SJSA1 (cell line): ENCODE measurements at regions not wholly inside any gene's neighbourhood (a gene's known extent, or its start where the extent isn't known, plus 50 kb on each side); places are given as distances from the start of the nearest gene placed in this dataset.
"Not testable (repeated sequence)": the region's sequence is repeated elsewhere in the genome, so short reads cannot be mapped to it uniquely, and the experiment has no call there.

Experiments used
- DNase-seq, 2 experiments: peaks; one replicate each; pipeline ENCODE4 v3.0.0-alpha.2; 2015 to 2020; ENCODE audit warnings: low spot score in 2 of 2, low read depth in 1 of 2
- H3K27ac ChIP-seq: fragments of 250-450 bp; sonication (Bioruptor Pico); 2 replicates; pipeline ENCODE4 v1.5.1; 2020; ENCODE audit warnings: mild to moderate bottlenecking, moderate library complexity
- H3K27me3 ChIP-seq: fragments of 250-450 bp; sonication (Bioruptor Pico); replicated peaks from 2 replicates; pipeline ENCODE4 v1.5.1; 2020; ENCODE audit warnings: mild to moderate bottlenecking, moderate library complexity
- H3K36me3 ChIP-seq: fragments of 250-450 bp; sonication (Bioruptor Pico); 2 replicates; pipeline ENCODE4 v1.5.1; 2020; ENCODE audit warnings: mild to moderate bottlenecking
- H3K4me1 ChIP-seq: fragments of 250-450 bp; sonication (Bioruptor Pico); replicated peaks from 2 replicates; pipeline ENCODE4 v1.6.1; 2021; ENCODE audit warnings: mild to moderate bottlenecking
- H3K4me3 ChIP-seq: fragments of 250-450 bp; sonication (Bioruptor Pico); 2 replicates; pipeline ENCODE4 v1.5.1; 2020; ENCODE audit warnings: mild to moderate bottlenecking
- H3K9me3 ChIP-seq: fragments of 250-450 bp; sonication (Bioruptor Pico); replicated peaks from 2 replicates; pipeline ENCODE4 v1.5.1; 2020; ENCODE audit warnings: mild to moderate bottlenecking

- not testable (repeated sequence) for H3K4me3 ChIP-seq, DNase-seq, H3K4me1 ChIP-seq, H3K27ac ChIP-seq, H3K9me3 ChIP-seq, H3K27me3 ChIP-seq, H3K36me3 ChIP-seq
These were observed 61.7 kb downstream of the DMRTA1 start for GRCh38 chr9:22508354-22508753.

- H3K9me3 ChIP-seq: no peaks in the 10 kb centered on the region
- no peak overlapping the region for H3K27ac ChIP-seq
- H3K36me3 ChIP-seq: no peaks in the 10 kb centered on the region
- H3K27me3 ChIP-seq: no peaks in the 10 kb centered on the region
- no peak for DNase-seq
- H3K4me3 ChIP-seq: no peak overlapping the region
- no peaks in the 10 kb centered on the region for H3K4me1 ChIP-seq
These were observed 62.2 kb downstream of the DMRTA1 start for GRCh38 chr9:22508790-22509189.

- no peaks in the 10 kb centered on the region for H3K9me3 ChIP-seq
These were observed 65.9 kb downstream of the DMRTA1 start for GRCh38 chr9:22512495-22512894.

GRCh38 chr9:22514871-22515270, 68.2 kb downstream of the DMRTA1 start:
- no peak overlapping the region for H3K27ac ChIP-seq
- H3K9me3 ChIP-seq: no peaks in the 10 kb centered on the region
- DNase-seq: no peak
- no peaks in the 10 kb centered on the region for H3K27me3 ChIP-seq
- no peaks in the 10 kb centered on the region for H3K36me3 ChIP-seq
- no peak overlapping the region for H3K4me3 ChIP-seq
- no peaks in the 10 kb centered on the region for H3K4me1 ChIP-seq

More at GRCh38 chr9:22512495-22512894, 65.9 kb downstream of the DMRTA1 start:
- Histone ChIP-seq H3K27ac (no peak overlapping the region), H3K27me3 (no peaks in the 10 kb centered on the region), H3K4me3 (no peak overlapping the region), H3K4me1 (no peaks in the 10 kb centered on the region), H3K36me3 (no peaks in the 10 kb centered on the region)
- DNase-seq: no peak

GRCh38 chr9:22522206-22522740, 75.6 kb downstream of the DMRTA1 start:
- Histone ChIP-seq H3K27ac (no peak overlapping the region), H3K4me1 (no peaks in the 10 kb centered on the region), H3K9me3 (no peaks in the 10 kb centered on the region), H3K36me3 (no peaks in the 10 kb centered on the region), H3K4me3 (no peak overlapping the region), H3K27me3 (no peaks in the 10 kb centered on the region)
- no peak for DNase-seq

GRCh38 chr9:22528485-22528884, 81.9 kb downstream of the DMRTA1 start:
- no peak overlapping the region for H3K4me3 ChIP-seq
- no peak for DNase-seq
- no peaks in the 10 kb centered on the region for H3K27me3 ChIP-seq
- no peaks in the 10 kb centered on the region for H3K9me3 ChIP-seq
- H3K4me1 ChIP-seq: no peaks in the 10 kb centered on the region
- H3K27ac ChIP-seq: no peak overlapping the region
- H3K36me3 ChIP-seq: no peaks in the 10 kb centered on the region

GRCh38 chr9:22529426-22530199, 83.0 kb downstream of the DMRTA1 start:
- DNase-seq: no peak
- no peak overlapping the region for H3K27ac ChIP-seq
- no peaks in the 10 kb centered on the region for H3K4me1 ChIP-seq
- no peak overlapping the region for H3K4me3 ChIP-seq
- no peaks in the 10 kb centered on the region for H3K27me3 ChIP-seq
- H3K36me3 ChIP-seq: no peaks in the 10 kb centered on the region
- H3K9me3 ChIP-seq: no peaks in the 10 kb centered on the region

- H3K27me3 ChIP-seq: no peaks in the 10 kb centered on the region
- DNase-seq: no peak
- no peaks in the 10 kb centered on the region for H3K9me3 ChIP-seq
- no peaks in the 10 kb centered on the region for H3K4me1 ChIP-seq
- H3K36me3 ChIP-seq: no peaks in the 10 kb centered on the region
- no peak overlapping the region for H3K27ac ChIP-seq
- H3K4me3 ChIP-seq: no peak overlapping the region
These were observed 89.2 kb downstream of the DMRTA1 start for GRCh38 chr9:22535780-22536179.

- Histone ChIP-seq H3K27ac (no peak overlapping the region), H3K4me1 (no peaks in the 10 kb centered on the region), H3K9me3 (no peaks in the 10 kb centered on the region), H3K4me3 (no peak overlapping the region), H3K36me3 (no peaks in the 10 kb centered on the region), H3K27me3 (no peaks in the 10 kb centered on the region)
- DNase-seq: no peak
These were observed 91.1 kb downstream of the DMRTA1 start for GRCh38 chr9:22537721-22538120.

- no peaks in the 10 kb centered on the region for H3K4me1 ChIP-seq
- no peaks in the 10 kb centered on the region for H3K27me3 ChIP-seq
- no peak overlapping the region for H3K27ac ChIP-seq
- no peak for DNase-seq
- no peaks in the 10 kb centered on the region for H3K36me3 ChIP-seq
- no peak overlapping the region for H3K4me3 ChIP-seq
- no peaks in the 10 kb centered on the region for H3K9me3 ChIP-seq
These were observed 102.0 kb downstream of the DMRTA1 start for GRCh38 chr9:22548625-22549024.

GRCh38 chr9:22574740-22575139, 128.1 kb downstream of the DMRTA1 start:
- Histone ChIP-seq H3K4me1 (no peaks in the 10 kb centered on the region), H3K36me3 (no peaks in the 10 kb centered on the region), H3K27me3 (no peaks in the 10 kb centered on the region), H3K4me3 (no peak overlapping the region), H3K9me3 (no peaks in the 10 kb centered on the region), H3K27ac (no peak overlapping the region)
- DNase-seq: no peak

GRCh38 chr9:22580788-22581187, 134.2 kb downstream of the DMRTA1 start:
- DNase-seq: no peak
- Histone ChIP-seq H3K27ac (no peak overlapping the region), H3K36me3 (no peaks in the 10 kb centered on the region), H3K4me3 (no peak overlapping the region), H3K27me3 (no peaks in the 10 kb centered on the region), H3K4me1 (no peaks in the 10 kb centered on the region), H3K9me3 (no peaks in the 10 kb centered on the region)

- Histone ChIP-seq H3K4me3 (no peak overlapping the region), H3K27ac (no peak overlapping the region), H3K4me1 (no peaks in the 10 kb centered on the region), H3K36me3 (no peaks in the 10 kb centered on the region), H3K9me3 (no peaks in the 10 kb centered on the region), H3K27me3 (no peaks in the 10 kb centered on the region)
- DNase-seq: no peak
These were observed 135.6 kb downstream of the DMRTA1 start for GRCh38 chr9:22582221-22582620.

GRCh38 chr9:22588918-22589317, 142.3 kb downstream of the DMRTA1 start:
- no peaks in the 10 kb centered on the region for H3K9me3 ChIP-seq
- H3K36me3 ChIP-seq: no peaks in the 10 kb centered on the region
- H3K4me3 ChIP-seq: no peak overlapping the region
- H3K27ac ChIP-seq: no peak overlapping the region
- no peaks in the 10 kb centered on the region for H3K4me1 ChIP-seq
- no peak for DNase-seq
- no peaks in the 10 kb centered on the region for H3K27me3 ChIP-seq
